Ishikawa (cell line): ENCODE measurements at regions not wholly inside any gene's neighbourhood (a gene's known extent, or its start where the extent isn't known, plus 50 kb on each side); places are given as distances from the start of the nearest gene placed in this dataset.

ENCODE experiments used
- CREB1 ChIP-seq: IDR thresholded peaks from 2 replicates; pipeline ENCODE4 v1.6.1; 2012; ENCODE audit warnings: low read depth
- EGR1 ChIP-seq: IDR thresholded peaks from 2 replicates; pipeline ENCODE4 v1.6.1; 2012
- EP300 ChIP-seq: IDR thresholded peaks from 2 replicates; pipeline ENCODE4 v1.6.1; 2012; ENCODE audit warnings: borderline replicate concordance
- FOXM1 ChIP-seq: IDR thresholded peaks from 2 replicates; pipeline ENCODE4 v1.6.1; 2012; ENCODE audit warnings: low read depth, borderline replicate concordance
- NFIC ChIP-seq: IDR thresholded peaks from 2 replicates; pipeline ENCODE4 v1.6.1; 2012
- RAD21 ChIP-seq: IDR thresholded peaks from 2 replicates; pipeline ENCODE4 v1.6.1; 2012; ENCODE audit warnings: low read depth
- REST ChIP-seq: IDR thresholded peaks from 2 replicates; pipeline ENCODE4 v1.6.1; 2012; ENCODE audit warnings: low read depth, mild to moderate bottlenecking
- TAF1 ChIP-seq: IDR thresholded peaks from 2 replicates; pipeline ENCODE4 v1.6.1; 2012; ENCODE audit warnings: low read depth, mild to moderate bottlenecking
- TCF12 ChIP-seq: IDR thresholded peaks from 2 replicates; pipeline ENCODE4 v1.6.1; 2012; ENCODE audit warnings: low read depth
- TEAD4 ChIP-seq: IDR thresholded peaks from 2 replicates; pipeline ENCODE4 v1.6.1; 2012
- YY1 ChIP-seq: IDR thresholded peaks from 2 replicates; pipeline ENCODE4 v1.6.1; 2012; ENCODE audit warnings: low read depth
- TF ChIP-seq, protein P1 (sequence below): IDR thresholded peaks from 2 replicates; pipeline ENCODE4 v1.6.1; 2012
- TF ChIP-seq, protein P2 (sequence below): IDR thresholded peaks from 2 replicates; pipeline ENCODE4 v1.6.1; 2012

DNA sequence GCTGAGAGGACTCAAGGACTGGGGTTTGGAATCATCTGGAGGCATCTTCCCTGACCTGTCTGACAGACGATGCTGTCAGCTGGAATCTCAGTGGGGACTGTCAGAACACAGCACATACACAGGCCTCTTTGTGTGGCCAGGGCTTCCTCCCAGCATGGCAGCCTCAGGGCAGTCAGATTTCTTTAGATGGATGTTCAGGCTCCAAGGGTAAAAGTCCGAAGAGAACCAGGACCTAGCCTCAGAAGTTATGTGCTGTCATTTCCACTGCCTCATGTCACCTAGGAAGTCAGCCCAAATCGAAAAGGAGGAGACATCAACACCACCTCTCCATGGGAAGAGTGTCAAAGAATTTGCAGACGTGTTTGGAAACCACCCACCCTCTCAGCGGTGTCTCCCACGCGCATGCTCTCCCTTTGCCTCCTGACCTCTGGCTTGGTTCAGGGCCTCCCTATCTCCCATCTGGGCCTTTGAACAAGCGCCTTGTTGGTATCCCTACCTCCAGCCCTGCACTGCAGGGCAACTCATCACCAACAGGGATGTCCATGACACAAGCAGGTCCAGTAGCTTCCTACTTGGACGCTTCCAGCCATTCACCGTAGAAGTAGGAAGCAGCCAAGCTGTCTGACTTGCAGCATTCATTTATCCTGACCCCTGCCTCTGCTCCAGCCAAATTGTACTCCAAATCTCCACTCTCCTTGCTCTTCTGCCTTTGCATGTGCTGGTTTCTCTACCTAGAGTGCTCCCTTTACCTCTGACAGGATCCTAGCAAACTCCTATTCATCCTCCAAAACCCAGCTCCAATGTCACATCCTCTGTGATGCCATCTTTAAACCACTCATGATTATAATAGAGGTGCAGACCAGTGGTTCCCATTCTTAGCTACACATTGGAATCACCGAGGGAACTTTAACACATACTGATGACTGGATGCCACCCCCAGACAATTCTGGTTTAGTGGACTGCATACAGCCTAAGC, 121.6 kb downstream of the OAT start:
- TF ChIP-seq EGR1: no peak
- TF ChIP-seq EP300: no peak
- TF ChIP-seq, protein P1, sequence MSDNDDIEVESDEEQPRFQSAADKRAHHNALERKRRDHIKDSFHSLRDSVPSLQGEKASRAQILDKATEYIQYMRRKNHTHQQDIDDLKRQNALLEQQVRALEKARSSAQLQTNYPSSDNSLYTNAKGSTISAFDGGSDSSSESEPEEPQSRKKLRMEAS: no peak

DNA sequence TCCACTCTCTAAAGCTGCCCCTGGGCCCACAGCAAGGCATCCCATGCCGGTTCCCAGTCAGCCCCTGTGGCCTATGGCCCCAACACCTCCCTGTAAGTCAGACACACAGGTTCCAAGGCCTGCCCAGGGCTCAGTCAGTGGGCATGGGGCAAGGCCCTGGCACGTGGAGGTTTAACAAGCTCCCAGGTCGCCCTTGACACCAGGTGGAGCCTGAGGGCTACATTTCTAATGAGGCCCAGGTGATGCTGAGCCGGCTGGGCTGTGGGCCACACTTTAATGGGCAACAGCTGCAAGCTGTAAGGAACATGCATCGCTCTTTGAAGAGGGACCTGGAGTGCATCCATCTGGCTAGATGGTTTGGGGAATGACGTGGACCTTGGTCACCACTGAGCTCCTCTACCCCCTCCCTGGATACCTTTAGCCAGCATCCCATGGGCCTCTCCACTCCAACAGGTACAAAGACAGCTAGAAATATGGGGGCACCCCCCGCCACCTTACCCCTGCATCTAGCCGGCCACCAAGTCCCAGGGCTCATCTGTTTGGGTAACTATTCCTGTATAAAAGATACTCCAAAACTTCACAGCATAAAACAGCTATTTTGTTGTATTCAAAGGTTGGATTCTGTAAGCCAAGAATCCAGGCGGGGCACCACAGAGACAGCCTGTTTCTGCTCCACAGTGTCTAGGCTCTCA, 122.5 kb downstream of the OAT start:
- TF ChIP-seq RAD21 (peak; percentile 56; the same call in 1 of the 2 replicates), TEAD4 (no peak)
- TF ChIP-seq, protein P2, sequence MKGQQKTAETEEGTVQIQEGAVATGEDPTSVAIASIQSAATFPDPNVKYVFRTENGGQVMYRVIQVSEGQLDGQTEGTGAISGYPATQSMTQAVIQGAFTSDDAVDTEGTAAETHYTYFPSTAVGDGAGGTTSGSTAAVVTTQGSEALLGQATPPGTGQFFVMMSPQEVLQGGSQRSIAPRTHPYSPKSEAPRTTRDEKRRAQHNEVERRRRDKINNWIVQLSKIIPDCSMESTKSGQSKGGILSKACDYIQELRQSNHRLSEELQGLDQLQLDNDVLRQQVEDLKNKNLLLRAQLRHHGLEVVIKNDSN: no peak

DNA sequence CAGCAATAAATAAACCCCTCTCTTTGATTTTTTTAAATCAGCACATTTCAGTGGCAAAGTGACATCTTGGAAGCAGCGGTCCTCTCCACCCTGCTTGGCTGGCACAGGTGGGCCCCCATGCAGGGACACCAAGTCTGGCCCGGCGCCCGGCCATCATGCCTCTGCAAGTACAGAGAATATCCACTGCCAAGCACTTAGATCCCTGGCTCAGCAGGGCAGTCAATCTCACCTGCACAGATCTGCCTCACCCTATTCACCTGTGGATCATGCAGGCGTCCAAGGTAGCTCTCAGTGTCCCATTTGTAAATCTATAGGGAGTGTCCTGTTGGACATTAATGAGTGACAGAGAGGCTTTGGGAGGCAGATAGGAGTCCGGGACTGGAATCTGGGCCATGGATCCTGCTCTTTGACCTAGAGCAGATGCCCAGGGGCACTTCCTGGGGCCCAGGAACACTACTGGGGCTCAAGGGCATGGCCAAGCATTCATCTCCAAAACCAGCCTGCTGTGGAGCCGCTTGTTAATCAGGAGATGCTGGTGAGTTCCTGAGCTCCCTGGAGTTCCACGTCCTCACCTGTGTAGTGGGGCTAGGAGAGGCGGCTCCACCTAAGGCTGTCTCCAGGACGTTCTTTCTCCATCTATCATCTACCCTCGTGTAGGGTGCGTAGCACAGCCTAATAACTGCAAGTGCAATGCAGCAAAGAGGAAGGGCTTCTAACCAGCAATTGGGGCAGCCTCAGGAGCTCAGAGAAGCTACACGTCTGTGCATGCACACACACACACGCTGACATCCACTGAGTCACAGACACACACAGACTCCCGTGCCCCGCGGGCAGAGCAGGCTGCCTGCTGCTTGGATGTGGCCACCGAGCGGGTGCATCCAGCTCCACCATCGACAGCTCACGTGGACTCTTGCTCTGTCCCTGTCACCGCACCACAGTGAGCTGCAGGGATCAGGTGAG, 123.6 kb downstream of the OAT start:
- TF ChIP-seq NFIC (0 out of 2 replicates have a peak, but pooled peaks have one; percentile 31), YY1 (no peak)

DNA sequence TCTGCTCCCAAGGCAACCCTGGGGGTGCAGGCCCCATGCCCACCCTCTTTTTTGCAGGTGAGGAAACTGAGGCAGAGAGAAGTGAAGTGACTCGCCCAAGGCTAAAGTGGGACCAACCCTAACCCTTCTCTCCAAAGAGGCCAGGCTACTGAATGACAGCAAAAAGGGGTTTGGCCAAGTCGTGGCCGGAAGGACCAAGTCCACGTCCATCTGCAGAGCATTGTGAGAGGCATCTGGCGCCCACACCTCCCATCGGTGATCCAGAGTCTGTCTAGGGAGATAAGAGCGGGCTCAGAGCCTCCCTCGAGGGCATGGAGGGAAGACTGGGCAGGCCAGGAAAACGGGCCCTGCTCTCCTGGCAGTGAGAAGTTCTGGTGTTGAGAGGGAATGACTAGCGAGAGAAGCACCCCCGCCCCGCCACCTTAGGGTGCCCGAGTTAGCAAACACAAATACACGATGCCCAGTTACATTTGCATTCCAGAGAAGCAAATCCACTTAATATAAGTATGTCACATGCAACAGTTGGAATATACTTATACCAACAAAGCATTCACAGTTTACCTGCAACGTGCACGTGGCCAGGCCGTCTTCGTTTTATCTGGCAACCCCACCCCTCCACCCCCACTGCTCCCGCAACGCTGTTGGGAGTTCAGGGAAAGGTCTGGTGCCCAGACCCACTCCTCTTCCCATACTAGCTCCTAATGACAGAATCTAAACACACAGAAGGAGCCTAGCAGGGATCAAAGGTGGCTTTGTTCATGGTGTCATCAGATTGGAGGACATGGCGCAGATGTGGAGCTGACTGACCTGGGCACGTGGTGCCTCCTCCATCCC, 124.9 kb downstream of the OAT start:
- TF ChIP-seq, protein P1: no peak
- no peak for TF ChIP-seq TCF12
- TF ChIP-seq EGR1: no peak
- TF ChIP-seq, protein P2: no peak
- TF ChIP-seq CREB1: no peak
- TF ChIP-seq NFIC: no peak
- no peak for TF ChIP-seq TEAD4
- TF ChIP-seq RAD21: no peak
- TF ChIP-seq EP300: no peak
- no peak for TF ChIP-seq FOXM1
- TF ChIP-seq REST: no peak
- no peak for TF ChIP-seq TAF1

GRCh38 chr10:124292911-124293615, 125.7 kb downstream of the OAT start:
- no peak for TF ChIP-seq TCF12
- TF ChIP-seq, protein P1: no peak
- TF ChIP-seq EGR1: no peak
- TF ChIP-seq RAD21: no peak
- TF ChIP-seq TEAD4: no peak
- no peak for TF ChIP-seq EP300
- TF ChIP-seq NFIC: no peak
- TF ChIP-seq YY1: no peak
- TF ChIP-seq TAF1: no peak
- TF ChIP-seq, protein P2: no peak
